Breast epithelium (tissue), 4 donors: ENCODE measurements at regions not wholly inside any gene's neighbourhood (a gene's known extent, or its start where the extent isn't known, plus 50 kb on each side); places are given as distances from the start of the nearest gene placed in this dataset.
A peak's percentile ranks its signal among the peaks of the same experiment; 100 is the strongest.

ENCODE experiments used
- DNase-seq, 2 donors: peaks; one replicate each; pipeline ENCODE4 v3.0.0-alpha.2; 2019; ENCODE audit warnings: low spot score in 2 of 2
- H3K27ac ChIP-seq, 2 donors: fragments of 200-600 bp; sonication (generic) in 1 of 2; one replicate each; pipeline ENCODE4 v1.5.1; 2016 to 2019; ENCODE audit warnings: mild to moderate bottlenecking in 1 of 2
- H3K27me3 ChIP-seq, 2 donors: fragments of 200-600 bp; sonication (generic) in 1 of 2; one replicate each; pipeline versions ENCODE4 v1.5.1 to v1.6.0; 2017 to 2019; ENCODE audit warnings: control low read depth in 1 of 2, mild to moderate bottlenecking in 1 of 2
- H3K36me3 ChIP-seq: fragments of 200-600 bp; one replicate; pipeline ENCODE4 v1.5.1; 2019
- H3K4me1 ChIP-seq, 2 donors: fragments of 200-600 bp; sonication (generic); one replicate each; pipeline ENCODE4 v1.5.1; 2016 to 2019; ENCODE audit warnings: control low read depth in 1 of 2
- H3K4me3 ChIP-seq, 3 donors: fragments of 200-600 bp; sonication (generic); 1 replicate in 2 of 3; 2 replicates in 1 of 3; pipeline ENCODE4 v1.5.1; 2016 to 2019; ENCODE audit warnings: mild to moderate bottlenecking in 3 of 3, moderate library complexity in 2 of 3
- H3K9me3 ChIP-seq, 2 donors: fragments of 200-600 bp; sonication (generic) in 1 of 2; one replicate each; pipeline ENCODE4 v1.5.1; 2016 to 2019; ENCODE audit warnings: control low read depth in 1 of 2
- CTCF ChIP-seq, 3 donors: fragments of 450-650 bp; IDR thresholded peaks; one replicate each; pipeline ENCODE4 v1.5.1; 2016 to 2017; ENCODE audit warnings: antibody characterized with exemption in 3 of 3, mild to moderate bottlenecking in 3 of 3, moderate library complexity in 3 of 3
- POLR2A ChIP-seq: fragments of 450-650 bp; IDR thresholded peaks from one replicate; pipeline ENCODE4 v1.6.1; 2016; ENCODE audit warnings: antibody characterized with exemption, mild to moderate bottlenecking, moderate library complexity
- POLR2AphosphoS5 ChIP-seq, 3 donors: sonication (generic); formaldehyde crosslinking; IDR thresholded peaks; one replicate each; pipeline ENCODE4 v1.6.1; 2017; ENCODE audit warnings: antibody characterized with exemption in 3 of 3
- intact Hi-C: fragments of 100-400 bp; cut with DNase I; formaldehyde crosslinking; loops from one replicate; pipeline ENCODE4 v1.15.1; 2023; ENCODE audit warnings: low total_unique reads

GRCh38 chr21:32884062-32884461 is 112.5 kb upstream of the PAXBP1 start:
- Histone ChIP-seq H3K4me3 (no peak overlapping the region), H3K27me3 (no peaks in the 10 kb centered on the region), H3K36me3 (no peaks in the 10 kb centered on the region), H3K27ac (no peak overlapping the region), H3K4me1 (no peaks in the 10 kb centered on the region), H3K9me3 (no peaks in the 10 kb centered on the region)
- no peak for TF ChIP-seq POLR2A
- TF ChIP-seq CTCF (IDR thresholded peaks at IDR 0.05): no peak
- TF ChIP-seq POLR2AphosphoS5 (IDR thresholded peaks at IDR 0.05): no peak
- intact Hi-C loops: no loop called here
- no peak for DNase-seq

- no peaks in the 10 kb centered on the region for H3K27me3 ChIP-seq
- intact Hi-C loops: no loop called here
- H3K27ac ChIP-seq: no peak overlapping the region
- H3K4me1 ChIP-seq: no peaks in the 10 kb centered on the region
- no peaks in the 10 kb centered on the region for H3K36me3 ChIP-seq
- TF ChIP-seq CTCF (IDR thresholded peaks at IDR 0.05): no peak
- TF ChIP-seq POLR2A: no peak
- no peak for TF ChIP-seq POLR2AphosphoS5 (IDR thresholded peaks at IDR 0.05)
- peak overlapping the region in 2 of 3 donors; percentile 9 to 45 for H3K4me3 ChIP-seq
- H3K9me3 ChIP-seq: no peaks in the 10 kb centered on the region
- no peak for DNase-seq
These were observed 114.8 kb upstream of the PAXBP1 start for GRCh38 chr21:32886339-32886738.

- no peaks in the 10 kb centered on the region for H3K4me1 ChIP-seq
- DNase-seq: no peak
- H3K27ac ChIP-seq: no peak overlapping the region
- H3K9me3 ChIP-seq: no peaks in the 10 kb centered on the region
- TF ChIP-seq POLR2AphosphoS5 (IDR thresholded peaks at IDR 0.05) (no peak), POLR2A (no peak), CTCF (IDR thresholded peaks at IDR 0.05) (no peak)
- H3K27me3 ChIP-seq: no peaks in the 10 kb centered on the region
- H3K4me3 ChIP-seq: no peak overlapping the region
- intact Hi-C loops: no loop called here
- H3K36me3 ChIP-seq: no peaks in the 10 kb centered on the region
These were observed 115.5 kb upstream of the PAXBP1 start for GRCh38 chr21:32887026-32887425.

GRCh38 chr21:32888971-32889370 is 117.4 kb upstream of the PAXBP1 start:
- H3K4me3 ChIP-seq: no peak overlapping the region
- no peaks in the 10 kb centered on the region for H3K4me1 ChIP-seq
- intact Hi-C loops: no loop called here
- no peaks in the 10 kb centered on the region for H3K9me3 ChIP-seq
- H3K36me3 ChIP-seq: no peaks in the 10 kb centered on the region
- DNase-seq: no peak
- no peak overlapping the region for H3K27ac ChIP-seq
- TF ChIP-seq POLR2AphosphoS5 (IDR thresholded peaks at IDR 0.05) (no peak), CTCF (IDR thresholded peaks at IDR 0.05) (no peak), POLR2A (no peak)
- no peaks in the 10 kb centered on the region for H3K27me3 ChIP-seq

- TF ChIP-seq POLR2AphosphoS5 (IDR thresholded peaks at IDR 0.05): no peak
- no peak for TF ChIP-seq CTCF (IDR thresholded peaks at IDR 0.05)
- TF ChIP-seq POLR2A: no peak
- Histone ChIP-seq H3K9me3 (no peaks in the 10 kb centered on the region), H3K4me1 (no peaks in the 10 kb centered on the region), H3K4me3 (no peak overlapping the region), H3K27me3 (no peaks in the 10 kb centered on the region), H3K27ac (no peak overlapping the region), H3K36me3 (no peaks in the 10 kb centered on the region)
- intact Hi-C loops: no loop called here
- DNase-seq: no peak
These were observed 118.0 kb upstream of the PAXBP1 start for GRCh38 chr21:32889596-32889995.
